ENCODE measurements at regions not wholly inside any gene's neighbourhood (a gene's known extent, or its start where the extent isn't known, plus 50 kb on each side); places are given as distances from the start of the nearest gene placed in this dataset.

- TF ChIP-seq TAF1 (IDR thresholded peaks at IDR 0.05; ENCODE audit: low read depth, low read length) (no peak), POLR2A (IDR thresholded peaks at IDR 0.05; ENCODE audit: low read depth, low read length) (no peak), POLR2AphosphoS5 (IDR thresholded peaks at IDR 0.05; ENCODE audit: low read depth, low read length) (no peak), SPI1 (IDR thresholded peaks at IDR 0.05; ENCODE audit: low read depth, low read length) (no peak), POU2F2 (IDR thresholded peaks at IDR 0.05; ENCODE audit: low read depth, low read length) (no peak), PAX5 (IDR thresholded peaks at IDR 0.05; ENCODE audit: insufficient read depth, low read length, severe bottlenecking) (no peak)
Measured at GRCh38 chr9:92236915-92237314, 56.6 kb downstream of the IARS1 start.
